ENCODE measurements at regions not wholly inside any gene's neighbourhood (a gene's known extent, or its start where the extent isn't known, plus 50 kb on each side); places are given as distances from the start of the nearest gene placed in this dataset.

DNA sequence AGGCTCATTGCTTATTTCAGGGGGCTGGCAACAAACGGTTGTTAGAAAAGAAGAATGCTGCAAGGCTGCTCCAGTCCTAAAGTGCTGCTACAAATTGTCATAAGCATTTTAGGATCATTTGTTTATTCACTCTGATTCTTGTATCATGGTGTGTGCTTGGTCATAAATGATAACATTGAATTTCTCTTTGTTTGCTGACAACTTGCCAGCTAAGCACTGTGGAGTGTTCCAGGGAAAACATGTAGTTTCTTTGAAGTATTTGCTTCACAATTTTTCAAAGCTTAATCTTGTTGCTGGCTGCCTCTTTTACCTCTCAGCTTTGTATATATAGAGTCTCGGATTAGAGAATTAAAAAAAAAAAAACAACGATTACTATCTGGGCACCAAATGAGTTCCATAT is 263.0 kb downstream of the PHF14 start:
- no peak for DNase-seq (ENCODE audit: low read depth)

DNA sequence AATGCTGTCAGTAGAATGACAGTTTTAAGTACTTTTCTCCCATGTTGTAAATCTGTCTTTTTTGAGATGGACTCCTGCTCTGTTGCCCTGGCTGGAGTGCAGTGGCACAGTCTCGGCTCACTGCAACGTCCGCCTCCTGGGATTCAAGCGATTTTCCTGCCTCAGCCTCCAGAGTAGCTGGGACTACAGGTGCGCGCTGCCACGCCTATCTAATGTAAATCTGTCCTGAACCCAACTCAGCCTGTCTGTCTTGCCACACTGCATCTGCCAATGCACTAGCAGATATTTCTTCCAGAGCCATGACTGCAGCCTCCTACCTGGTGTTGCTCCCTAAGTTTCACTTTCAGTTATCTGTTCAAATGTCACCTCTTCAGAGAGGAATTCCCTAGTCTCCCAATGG is 264.1 kb downstream of the PHF14 start:
- DNase-seq (ENCODE audit: low read depth) = no peak
- no peak overlapping the region for H3K4me3 ChIP-seq (ENCODE audit: low read length)
- TF ChIP-seq, protein P1, sequence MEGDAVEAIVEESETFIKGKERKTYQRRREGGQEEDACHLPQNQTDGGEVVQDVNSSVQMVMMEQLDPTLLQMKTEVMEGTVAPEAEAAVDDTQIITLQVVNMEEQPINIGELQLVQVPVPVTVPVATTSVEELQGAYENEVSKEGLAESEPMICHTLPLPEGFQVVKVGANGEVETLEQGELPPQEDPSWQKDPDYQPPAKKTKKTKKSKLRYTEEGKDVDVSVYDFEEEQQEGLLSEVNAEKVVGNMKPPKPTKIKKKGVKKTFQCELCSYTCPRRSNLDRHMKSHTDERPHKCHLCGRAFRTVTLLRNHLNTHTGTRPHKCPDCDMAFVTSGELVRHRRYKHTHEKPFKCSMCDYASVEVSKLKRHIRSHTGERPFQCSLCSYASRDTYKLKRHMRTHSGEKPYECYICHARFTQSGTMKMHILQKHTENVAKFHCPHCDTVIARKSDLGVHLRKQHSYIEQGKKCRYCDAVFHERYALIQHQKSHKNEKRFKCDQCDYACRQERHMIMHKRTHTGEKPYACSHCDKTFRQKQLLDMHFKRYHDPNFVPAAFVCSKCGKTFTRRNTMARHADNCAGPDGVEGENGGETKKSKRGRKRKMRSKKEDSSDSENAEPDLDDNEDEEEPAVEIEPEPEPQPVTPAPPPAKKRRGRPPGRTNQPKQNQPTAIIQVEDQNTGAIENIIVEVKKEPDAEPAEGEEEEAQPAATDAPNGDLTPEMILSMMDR (conservative IDR thresholded peaks at IDR 0.05; ENCODE audit: low read depth, low read length) = no peak

More for the DNA sequence above, 263.0 kb downstream of the PHF14 start:
- no peak overlapping the region for H3K4me3 ChIP-seq (ENCODE audit: low read length)
- TF ChIP-seq, protein P1 (conservative IDR thresholded peaks at IDR 0.05; ENCODE audit: low read depth, low read length) = no peak

DNA sequence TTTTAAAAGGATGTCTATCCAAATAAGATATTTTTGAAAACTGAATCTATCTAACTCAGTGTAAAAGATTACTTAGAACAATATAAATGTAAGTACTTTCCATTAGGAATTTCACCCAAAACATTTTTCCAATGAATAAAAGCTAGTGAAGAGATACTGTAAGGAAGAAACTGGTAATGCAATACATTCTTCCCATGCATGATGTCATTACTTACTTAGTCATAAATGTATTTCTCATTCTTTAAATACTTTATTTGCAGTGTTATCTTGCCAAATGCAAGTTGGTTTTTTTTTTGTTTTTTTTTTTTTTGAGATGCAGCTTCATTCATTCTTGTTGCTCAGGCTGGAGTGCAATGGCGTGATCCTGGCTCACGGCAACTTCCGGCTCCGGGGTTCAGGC is 265.6 kb downstream of the PHF14 start:
- no peak overlapping the region for H3K4me3 ChIP-seq (ENCODE audit: low read length)
- no peak for DNase-seq (ENCODE audit: low read depth)
- TF ChIP-seq, protein P1 (conservative IDR thresholded peaks at IDR 0.05; ENCODE audit: low read depth, low read length) = no peak

DNA sequence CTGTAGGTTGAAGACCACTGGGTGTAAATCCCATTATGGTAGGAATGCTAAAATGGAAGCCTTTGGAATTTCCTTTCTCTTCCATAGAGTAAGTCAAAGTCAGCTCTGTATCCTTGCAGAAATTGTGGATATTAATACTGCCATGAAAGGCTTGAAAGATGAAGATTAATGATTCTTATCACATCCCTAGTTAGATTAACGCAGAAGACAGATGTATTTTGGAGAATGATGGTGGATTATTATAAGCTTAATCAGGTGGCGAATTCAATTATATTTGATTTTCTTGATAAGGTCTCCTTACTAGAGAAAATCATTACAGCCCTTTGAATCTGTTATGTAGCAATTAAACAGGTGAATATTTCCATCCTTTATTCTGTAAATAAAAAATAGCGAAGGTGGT is 270.1 kb downstream of the PHF14 start:
- H3K4me3 ChIP-seq (ENCODE audit: low read length) = no peak overlapping the region
- TF ChIP-seq, protein P1 (conservative IDR thresholded peaks at IDR 0.05; ENCODE audit: low read depth, low read length) = no peak
- DNase-seq (ENCODE audit: low read depth) = no peak

DNA sequence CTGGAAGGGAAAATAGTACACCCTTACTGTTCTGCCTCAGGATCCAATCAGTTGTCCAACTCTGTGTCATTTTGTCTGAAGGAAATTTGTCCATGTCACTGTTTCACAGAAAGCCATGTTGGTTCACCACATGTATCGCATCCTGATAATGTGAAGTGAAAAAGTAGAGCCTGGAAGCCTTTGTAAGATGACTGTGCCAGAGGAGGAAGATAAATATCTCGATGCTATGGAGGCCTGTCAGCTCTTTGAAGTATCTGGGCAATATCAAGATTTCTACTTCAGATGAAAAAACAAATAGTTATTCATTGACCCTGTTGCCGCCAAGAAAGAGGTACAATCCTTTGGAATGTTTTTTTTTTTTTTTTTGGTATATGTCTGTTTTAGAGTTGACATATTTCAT is 270.5 kb downstream of the PHF14 start:
- no peak for DNase-seq (ENCODE audit: low read depth)
- TF ChIP-seq, protein P1 (conservative IDR thresholded peaks at IDR 0.05; ENCODE audit: low read depth, low read length) = no peak
- H3K4me3 ChIP-seq (ENCODE audit: low read length) = no peak overlapping the region

DNA sequence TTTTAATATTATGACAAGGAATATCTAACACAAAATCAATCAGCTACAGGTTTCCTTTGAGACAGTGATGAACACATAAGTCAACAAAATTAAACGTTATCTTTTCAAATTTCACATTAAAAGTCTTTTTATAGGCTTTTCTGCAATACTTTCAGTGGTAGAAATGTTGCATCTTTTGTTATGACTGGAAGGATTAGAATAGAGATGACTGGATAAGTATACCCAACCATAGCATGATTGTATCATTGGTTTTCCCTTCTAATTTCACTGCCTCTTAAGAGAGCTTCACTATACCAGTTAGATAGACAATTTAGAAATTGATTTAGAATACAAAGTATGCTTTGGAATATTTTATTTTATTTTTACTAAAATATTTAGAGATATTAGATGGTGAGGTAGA is 273.9 kb downstream of the PHF14 start:
- TF ChIP-seq, protein P1 (conservative IDR thresholded peaks at IDR 0.05; ENCODE audit: low read depth, low read length) = no peak
- DNase-seq (ENCODE audit: low read depth) = no peak
- H3K4me3 ChIP-seq (ENCODE audit: low read length) = no peak overlapping the region

DNA sequence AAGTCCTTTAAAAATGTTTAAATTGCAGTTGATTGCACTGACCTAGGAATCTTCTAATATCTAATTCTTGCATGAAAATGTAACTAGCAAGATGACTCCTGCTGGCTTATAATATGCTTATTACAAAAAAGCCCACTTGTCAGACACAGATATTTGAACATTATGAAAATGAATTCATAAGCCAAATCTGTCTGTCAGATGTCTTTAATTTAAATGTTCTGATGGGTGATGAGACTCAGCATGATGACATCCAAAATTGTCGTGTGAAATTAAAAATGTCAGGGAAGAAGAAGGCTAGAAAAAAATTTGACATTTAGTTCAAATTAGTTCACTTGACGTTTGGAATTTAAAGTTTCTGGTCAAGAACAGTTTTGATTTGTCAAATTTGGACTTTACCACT is 277.8 kb downstream of the PHF14 start:
- no peak overlapping the region for H3K4me3 ChIP-seq (ENCODE audit: low read length)
- TF ChIP-seq, protein P1 (conservative IDR thresholded peaks at IDR 0.05; ENCODE audit: low read depth, low read length) = no peak
- no peak for DNase-seq (ENCODE audit: low read depth)
